ENCODE measurements at regions not wholly inside any gene's neighbourhood (a gene's known extent, or its start where the extent isn't known, plus 50 kb on each side); places are given as distances from the start of the nearest gene placed in this dataset.

DNA sequence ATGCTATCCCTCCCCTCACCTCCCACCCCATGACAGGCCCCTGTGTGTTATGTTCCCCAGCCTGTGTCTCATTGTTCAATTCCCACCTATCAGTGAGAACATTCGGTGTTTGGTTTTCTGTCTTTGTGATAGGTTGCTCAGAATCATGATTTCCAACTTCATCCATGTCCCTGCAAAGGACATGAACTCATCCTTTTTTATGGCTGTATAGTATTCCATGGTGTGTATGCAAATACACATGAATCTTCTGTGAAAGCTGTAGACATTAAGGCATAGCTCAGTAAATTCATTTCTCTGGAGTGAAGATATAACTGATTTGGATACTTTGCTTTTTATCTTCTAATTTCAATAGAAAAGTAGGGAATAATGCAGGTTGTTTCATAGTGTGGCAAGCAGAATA is 125.8 kb upstream of the C1QTNF9B start:
- H3K27ac ChIP-seq (replicated peaks): no peak overlapping the region
- DNase-seq: no peak
- intact Hi-C loops (cut with micrococcal nuclease): no loop called here
- peaks cover 6% of the 10 kb centered on the region for H3K9me3 ChIP-seq (replicated peaks)
- no peaks in the 10 kb centered on the region for H3K36me3 ChIP-seq
- TF ChIP-seq, protein P1, sequence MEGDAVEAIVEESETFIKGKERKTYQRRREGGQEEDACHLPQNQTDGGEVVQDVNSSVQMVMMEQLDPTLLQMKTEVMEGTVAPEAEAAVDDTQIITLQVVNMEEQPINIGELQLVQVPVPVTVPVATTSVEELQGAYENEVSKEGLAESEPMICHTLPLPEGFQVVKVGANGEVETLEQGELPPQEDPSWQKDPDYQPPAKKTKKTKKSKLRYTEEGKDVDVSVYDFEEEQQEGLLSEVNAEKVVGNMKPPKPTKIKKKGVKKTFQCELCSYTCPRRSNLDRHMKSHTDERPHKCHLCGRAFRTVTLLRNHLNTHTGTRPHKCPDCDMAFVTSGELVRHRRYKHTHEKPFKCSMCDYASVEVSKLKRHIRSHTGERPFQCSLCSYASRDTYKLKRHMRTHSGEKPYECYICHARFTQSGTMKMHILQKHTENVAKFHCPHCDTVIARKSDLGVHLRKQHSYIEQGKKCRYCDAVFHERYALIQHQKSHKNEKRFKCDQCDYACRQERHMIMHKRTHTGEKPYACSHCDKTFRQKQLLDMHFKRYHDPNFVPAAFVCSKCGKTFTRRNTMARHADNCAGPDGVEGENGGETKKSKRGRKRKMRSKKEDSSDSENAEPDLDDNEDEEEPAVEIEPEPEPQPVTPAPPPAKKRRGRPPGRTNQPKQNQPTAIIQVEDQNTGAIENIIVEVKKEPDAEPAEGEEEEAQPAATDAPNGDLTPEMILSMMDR (IDR thresholded peaks at IDR 0.05; ENCODE audit: borderline replicate concordance): no peak
- no peaks in the 10 kb centered on the region for H3K27me3 ChIP-seq (ENCODE audit: low read depth)
- no peaks in the 10 kb centered on the region for H3K4me1 ChIP-seq
- H3K4me3 ChIP-seq: no peak overlapping the region

GRCh38 chr13:24027494-24027893 is 130.2 kb upstream of the C1QTNF9B start:
- H3K4me1 ChIP-seq: peaks cover 16% of the 10 kb centered on the region
- intact Hi-C loops (cut with micrococcal nuclease): no loop called here

DNA sequence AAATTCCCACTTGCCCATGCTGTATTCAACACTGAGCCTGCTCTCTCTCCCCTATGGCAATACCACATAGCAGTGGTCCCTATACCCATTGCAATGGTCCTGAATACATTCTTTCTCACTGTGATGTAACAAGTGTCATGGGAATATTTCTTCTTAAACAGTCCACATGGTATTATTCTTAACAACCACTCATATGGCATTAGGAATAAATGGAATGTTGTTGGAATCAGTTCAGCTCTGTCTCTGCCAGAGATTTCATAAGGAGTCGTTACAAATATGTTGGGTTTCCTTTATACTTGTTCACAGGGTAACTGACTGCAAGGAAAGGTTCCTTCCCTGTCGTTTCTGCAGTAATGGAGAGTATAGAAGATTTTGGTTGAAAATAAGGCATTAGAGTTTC is 128.3 kb upstream of the SPATA13 start:
- no peaks in the 10 kb centered on the region for H3K36me3 ChIP-seq
- DNase-seq: no peak
- no peaks in the 10 kb centered on the region for H3K27me3 ChIP-seq (ENCODE audit: low read depth)
- H3K4me1 ChIP-seq: peaks cover 38% of the 10 kb centered on the region
- H3K4me3 ChIP-seq: no peak overlapping the region
- TF ChIP-seq, protein P1 (IDR thresholded peaks at IDR 0.05; ENCODE audit: borderline replicate concordance): no peak
- no peaks in the 10 kb centered on the region for H3K9me3 ChIP-seq (replicated peaks)
- H3K27ac ChIP-seq (replicated peaks): peak overlapping the region; percentile 67
- intact Hi-C loops (cut with micrococcal nuclease): no loop called here

More at GRCh38 chr13:24027494-24027893, 130.2 kb upstream of the C1QTNF9B start:
- TF ChIP-seq, protein P1 (IDR thresholded peaks at IDR 0.05; ENCODE audit: borderline replicate concordance): no peak
- Histone ChIP-seq H3K27ac (replicated peaks) (no peak overlapping the region), H3K36me3 (no peaks in the 10 kb centered on the region), H3K4me3 (no peak overlapping the region), H3K9me3 (replicated peaks) (peaks cover 6% of the 10 kb centered on the region), H3K27me3 (ENCODE audit: low read depth) (no peaks in the 10 kb centered on the region)
- DNase-seq: no peak

DNA sequence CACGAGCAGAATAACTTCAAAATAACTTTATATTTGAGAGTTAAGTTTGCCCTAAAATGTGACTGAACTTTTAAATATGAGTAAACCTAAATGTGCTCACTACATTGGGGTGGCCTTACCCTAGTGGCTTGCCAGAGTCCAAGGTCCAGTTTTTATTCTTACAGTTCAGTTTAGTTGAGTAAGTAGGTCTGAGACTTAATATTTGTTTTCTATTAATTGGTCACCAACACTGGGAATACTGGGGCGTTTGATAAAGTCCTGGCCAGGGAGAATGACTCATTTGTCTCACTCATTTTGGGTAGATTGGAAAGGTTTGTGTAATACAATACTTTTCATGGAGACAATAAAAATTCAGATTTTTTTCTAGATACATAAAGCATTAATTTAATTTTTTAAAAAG is 127.8 kb upstream of the SPATA13 start:
- Histone ChIP-seq H3K4me1 (peaks cover 38% of the 10 kb centered on the region), H3K27me3 (ENCODE audit: low read depth) (no peaks in the 10 kb centered on the region), H3K27ac (replicated peaks) (peak overlapping the region; percentile 67), H3K36me3 (no peaks in the 10 kb centered on the region), H3K9me3 (replicated peaks) (no peaks in the 10 kb centered on the region), H3K4me3 (no peak overlapping the region)
- intact Hi-C loops (cut with micrococcal nuclease): no loop called here
- TF ChIP-seq, protein P1 (IDR thresholded peaks at IDR 0.05; ENCODE audit: borderline replicate concordance): no peak
- DNase-seq: no peak

- no peaks in the 10 kb centered on the region for H3K36me3 ChIP-seq
- H3K4me3 ChIP-seq: no peak overlapping the region
- peak overlapping the region; percentile 67 for H3K27ac ChIP-seq (replicated peaks)
- H3K9me3 ChIP-seq (replicated peaks): no peaks in the 10 kb centered on the region
- TF ChIP-seq, protein P1 (IDR thresholded peaks at IDR 0.05; ENCODE audit: borderline replicate concordance): no peak
- no peak for DNase-seq
- peaks cover 40% of the 10 kb centered on the region for H3K4me1 ChIP-seq
- intact Hi-C loops (cut with micrococcal nuclease): no loop called here
- H3K27me3 ChIP-seq (ENCODE audit: low read depth): no peaks in the 10 kb centered on the region
These were observed 126.8 kb upstream of the SPATA13 start for GRCh38 chr13:24033527-24034302.

Measured in left ventricle myocardium inferior (tissue), 1 donor.